AG04450 (cell line): ENCODE measurements at regions not wholly inside any gene's neighbourhood (a gene's known extent, or its start where the extent isn't known, plus 50 kb on each side); places are given as distances from the start of the nearest gene placed in this dataset.

ENCODE experiments used
- CTCF ChIA-PET: fragments of 300-600, 350-600 bp; formaldehyde crosslinking; extraction: SDS; loops from one replicate; lab custom pipeline; 2022; ENCODE audit warnings: antibody characterized with exemption, inconsistent platforms; lab: Charles Lee
- POLR2A ChIA-PET: fragments of 350-600 bp; formaldehyde crosslinking; extraction: SDS; loops from one replicate; lab custom pipeline; 2021; ENCODE audit warnings: antibody characterized with exemption, inconsistent platforms; lab: Yijun Ruan, JAX
- DNase-seq: peaks from one replicate; pipeline ENCODE4 v3.0.0-alpha.2; 2011; ENCODE audit warnings: low read depth, low spot score
- H3K27ac ChIP-seq: one replicate; pipeline ENCODE4 v1.5.1; 2012; ENCODE audit warnings: low read depth, low read length, control low read depth
- H3K27me3 ChIP-seq: one replicate; pipeline ENCODE4 v1.6.0; 2012; ENCODE audit warnings: low read length; ENCODE audit not compliant: control insufficient read depth, insufficient read depth
- H3K4me3 ChIP-seq: 2 replicates; pipeline ENCODE4 v1.5.1; 2011; ENCODE audit warnings: mild to moderate bottlenecking, low read depth, low read length, control low read depth
- H3K9me3 ChIP-seq: 2 replicates; pipeline ENCODE4 v1.5.1; 2012; ENCODE audit warnings: low read length; ENCODE audit not compliant: control insufficient read depth, insufficient read depth
- CTCF ChIP-seq: IDR thresholded peaks from 2 replicates; pipeline ENCODE4 v1.5.1; 2011; ENCODE audit warnings: low read depth, low read length, control low read depth, inconsistent platforms

- POLR2A ChIA-PET: no interaction called here
- Histone ChIP-seq H3K27me3 (no peaks in the 10 kb centered on the region), H3K4me3 (no peak overlapping the region), H3K9me3 (peaks cover 25% of the 10 kb centered on the region), H3K27ac (no peak overlapping the region)
- CTCF ChIA-PET: no interaction called here
- DNase-seq: no peak
- TF ChIP-seq CTCF: no peak
These were observed 210.5 kb upstream of the SEMA6A start for GRCh38 chr5:116785106-116785505.

- DNase-seq: no peak
- Histone ChIP-seq H3K9me3 (peaks cover 21% of the 10 kb centered on the region), H3K4me3 (no peak overlapping the region), H3K27ac (no peak overlapping the region), H3K27me3 (no peaks in the 10 kb centered on the region)
- CTCF ChIA-PET: no interaction called here
- POLR2A ChIA-PET: no interaction called here
- no peak for TF ChIP-seq CTCF
These were observed 205.2 kb upstream of the SEMA6A start for GRCh38 chr5:116779846-116780245.

GRCh38 chr5:116778651-116779280 lies 204.1 kb upstream of the SEMA6A start:
- ChIA-PET POLR2A (no interaction called here), CTCF (no interaction called here)
- H3K9me3 ChIP-seq: peaks cover 18% of the 10 kb centered on the region
- no peak overlapping the region for H3K4me3 ChIP-seq
- H3K27ac ChIP-seq: no peak overlapping the region
- no peak for DNase-seq
- no peak for TF ChIP-seq CTCF
- no peaks in the 10 kb centered on the region for H3K27me3 ChIP-seq

- Histone ChIP-seq H3K4me3 (no peak overlapping the region), H3K27me3 (no peaks in the 10 kb centered on the region), H3K27ac (no peak overlapping the region), H3K9me3 (peaks cover 17% of the 10 kb centered on the region)
- DNase-seq: no peak
- ChIA-PET CTCF (no interaction called here), POLR2A (no interaction called here)
- TF ChIP-seq CTCF: no peak
These were observed 203.4 kb upstream of the SEMA6A start for GRCh38 chr5:116778032-116778431.

GRCh38 chr5:116773926-116774325 lies 199.3 kb upstream of the SEMA6A start:
- ChIA-PET POLR2A (no interaction called here), CTCF (no interaction called here)
- Histone ChIP-seq H3K27ac (no peak overlapping the region), H3K9me3 (peaks cover 3% of the 10 kb centered on the region; the same call in 1 of the 2 replicates), H3K27me3 (no peaks in the 10 kb centered on the region), H3K4me3 (no peak overlapping the region)
- no peak for DNase-seq
- no peak for TF ChIP-seq CTCF
